BJ (cell line): ENCODE measurements at regions not wholly inside any gene's neighbourhood (a gene's known extent, or its start where the extent isn't known, plus 50 kb on each side); places are given as distances from the start of the nearest gene placed in this dataset.

Source experiments
- CTCF ChIA-PET: fragments of 350-600 bp; formaldehyde crosslinking; extraction: SDS; loops from one replicate; lab custom pipeline; 2021; ENCODE audit warnings: antibody characterized with exemption, inconsistent platforms; lab: Yijun Ruan, JAX
- POLR2A ChIA-PET: fragments of 300-600 bp; sonication (Branson Sonifier 250); formaldehyde crosslinking; extraction: SDS; loops from one replicate; lab custom pipeline; 2021; ENCODE audit warnings: antibody characterized with exemption; lab: Charles Lee
- DNase-seq: peaks from one replicate; pipeline ENCODE4 v3.0.0-alpha.2; 2011; ENCODE audit warnings: low read depth
- H3K27me3 ChIP-seq: 2 replicates; pipeline ENCODE4 v1.6.0; 2011; ENCODE audit warnings: low read length; ENCODE audit not compliant: control insufficient read depth, insufficient read depth
- H3K36me3 ChIP-seq: 2 replicates; pipeline ENCODE4 v1.5.1; 2011; ENCODE audit warnings: low read length; ENCODE audit not compliant: control insufficient read depth, insufficient read depth
- H3K4me3 ChIP-seq: 2 replicates; pipeline ENCODE4 v1.5.1; 2011; ENCODE audit warnings: low read depth, mild to moderate bottlenecking, control low read depth, low read length
- CTCF ChIP-seq: IDR thresholded peaks from 2 replicates; pipeline ENCODE4 v1.5.1; 2011; ENCODE audit warnings: low read depth, mild to moderate bottlenecking, control low read depth, inconsistent platforms, low read length, moderate library complexity; ENCODE audit not compliant: insufficient read depth

GRCh38 chr7:24408798-24409430 is 124.9 kb downstream of the NPY start:
- no peak for TF ChIP-seq CTCF
- POLR2A ChIA-PET: no interaction called here
- H3K27me3 ChIP-seq: peaks cover 2% of the 10 kb centered on the region; the same call in 1 of the 2 replicates
- CTCF ChIA-PET: no interaction called here
- no peak overlapping the region for H3K4me3 ChIP-seq
- DNase-seq: no peak
- no peaks in the 10 kb centered on the region for H3K36me3 ChIP-seq

GRCh38 chr7:24409431-24410024 is 125.5 kb downstream of the NPY start:
- ChIA-PET POLR2A (no interaction called here), CTCF (interaction anchor here (0.7 kb wide), 1 partner anchor 255 kb away, joined by 3 read pairs; no protein-coding TSS in a partner anchor)
- H3K27me3 ChIP-seq: peaks cover 2% of the 10 kb centered on the region; the same call in 1 of the 2 replicates
- DNase-seq: no peak
- H3K4me3 ChIP-seq: no peak overlapping the region
- H3K36me3 ChIP-seq: no peaks in the 10 kb centered on the region
- no peak for TF ChIP-seq CTCF

- no peak overlapping the region for H3K4me3 ChIP-seq
- no peak for DNase-seq
- H3K27me3 ChIP-seq: peaks cover 2% of the 10 kb centered on the region; the same call in 1 of the 2 replicates
- ChIA-PET POLR2A (no interaction called here), CTCF (interaction anchor here (0.6 kb wide), 1 partner anchor 181 kb away, joined by 4 read pairs; no protein-coding TSS in a partner anchor)
- H3K36me3 ChIP-seq: no peaks in the 10 kb centered on the region
- TF ChIP-seq CTCF: no peak
Observed at GRCh38 chr7:24411226-24411625, 127.2 kb downstream of the NPY start.

GRCh38 chr7:24417526-24418120 is 133.6 kb downstream of the NPY start:
- CTCF ChIA-PET: no interaction called here
- no peak for TF ChIP-seq CTCF
- no peaks in the 10 kb centered on the region for H3K36me3 ChIP-seq
- H3K27me3 ChIP-seq: no peaks in the 10 kb centered on the region
- POLR2A ChIA-PET: no interaction called here
- no peak for DNase-seq
- H3K4me3 ChIP-seq: no peak overlapping the region

- CTCF ChIA-PET: no interaction called here
- TF ChIP-seq CTCF: no peak
- H3K36me3 ChIP-seq: no peaks in the 10 kb centered on the region
Observed at GRCh38 chr7:24419077-24419476, 135.1 kb downstream of the NPY start.

More at GRCh38 chr7:24419077-24419476, 135.1 kb downstream of the NPY start:
- no peak for DNase-seq
- no peaks in the 10 kb centered on the region for H3K27me3 ChIP-seq
- POLR2A ChIA-PET: no interaction called here
- H3K4me3 ChIP-seq: no peak overlapping the region
